ENCODE measurements at regions not wholly inside any gene's neighbourhood (a gene's known extent, or its start where the extent isn't known, plus 50 kb on each side); places are given as distances from the start of the nearest gene placed in this dataset.
"Not testable (repeated sequence)": the region's sequence is repeated elsewhere in the genome, so short reads cannot be mapped to it uniquely, and the experiment has no call there.

DNA sequence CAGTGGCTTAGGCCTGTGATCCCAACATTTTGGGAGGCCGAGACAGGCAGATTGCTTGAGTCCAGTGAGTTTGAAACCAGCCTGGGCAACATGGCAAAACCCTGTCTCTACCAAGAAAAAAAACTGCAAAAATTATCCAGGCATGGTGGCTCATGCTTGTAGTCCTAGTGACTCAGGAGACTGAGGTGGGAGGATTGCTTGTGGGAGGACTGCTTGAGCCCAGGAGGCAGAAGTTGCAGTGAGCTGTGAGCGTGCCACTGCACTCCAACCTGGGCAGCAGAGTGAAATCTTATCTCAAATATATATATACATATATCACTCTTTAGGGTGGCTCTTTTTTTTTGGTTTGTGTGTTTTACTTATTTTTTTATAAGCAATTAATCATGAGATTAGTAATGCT is 83.7 kb upstream of the WDR72 start:
- DNase-seq, result no peak

DNA sequence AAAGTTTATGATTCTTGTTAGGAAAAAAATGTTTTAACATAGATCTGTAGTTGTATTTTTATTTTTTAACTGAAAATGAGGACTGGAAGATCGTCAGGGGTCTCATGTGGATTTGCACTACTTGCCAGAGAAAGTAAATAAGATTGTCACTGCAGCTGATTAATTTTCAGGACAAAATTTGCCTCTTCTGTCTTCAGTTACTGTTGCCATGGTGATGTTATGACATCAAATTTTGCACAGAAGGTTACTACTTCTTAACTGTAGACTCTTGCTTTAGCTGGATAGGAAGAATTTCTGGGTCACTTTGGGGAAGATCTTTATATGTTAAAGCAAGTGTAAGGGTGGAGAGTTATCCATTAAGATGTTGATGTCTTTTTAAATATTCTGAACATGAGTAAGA is 82.2 kb upstream of the WDR72 start:
- DNase-seq, result no peak

- no peak for DNase-seq
These were observed 81.2 kb upstream of the WDR72 start for GRCh38 chr15:53840681-53841080.

GRCh38 chr15:53837263-53837662 is 77.8 kb upstream of the WDR72 start:
- peak; percentile 49 for DNase-seq

- no peak for DNase-seq
These were observed 77.2 kb upstream of the WDR72 start for GRCh38 chr15:53836618-53837017.

GRCh38 chr15:53835309-53835708 is 75.8 kb upstream of the WDR72 start:
- no peak for DNase-seq

DNA sequence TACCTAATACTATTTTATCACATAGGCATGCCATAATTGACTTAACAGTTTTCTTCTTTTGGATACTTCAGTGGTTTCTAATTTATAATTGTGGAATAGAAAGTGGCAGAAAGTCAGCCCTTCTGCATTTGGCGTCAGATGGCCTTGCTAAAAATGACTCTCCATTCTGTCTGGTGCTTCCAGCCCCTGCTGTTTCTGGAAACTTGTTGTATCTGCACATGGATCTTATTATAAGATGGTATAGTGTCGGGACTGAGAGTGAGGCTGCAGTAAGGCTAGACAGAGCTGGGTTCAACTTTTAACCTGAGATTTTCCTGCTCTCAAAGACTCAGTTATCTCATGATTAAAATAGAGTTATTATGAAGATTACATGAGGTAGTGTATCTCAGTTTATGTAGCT is 74.8 kb upstream of the WDR72 start:
- DNase-seq, result no peak

- DNase-seq, result no peak
These were observed 73.7 kb upstream of the WDR72 start for GRCh38 chr15:53833134-53833624.

DNA sequence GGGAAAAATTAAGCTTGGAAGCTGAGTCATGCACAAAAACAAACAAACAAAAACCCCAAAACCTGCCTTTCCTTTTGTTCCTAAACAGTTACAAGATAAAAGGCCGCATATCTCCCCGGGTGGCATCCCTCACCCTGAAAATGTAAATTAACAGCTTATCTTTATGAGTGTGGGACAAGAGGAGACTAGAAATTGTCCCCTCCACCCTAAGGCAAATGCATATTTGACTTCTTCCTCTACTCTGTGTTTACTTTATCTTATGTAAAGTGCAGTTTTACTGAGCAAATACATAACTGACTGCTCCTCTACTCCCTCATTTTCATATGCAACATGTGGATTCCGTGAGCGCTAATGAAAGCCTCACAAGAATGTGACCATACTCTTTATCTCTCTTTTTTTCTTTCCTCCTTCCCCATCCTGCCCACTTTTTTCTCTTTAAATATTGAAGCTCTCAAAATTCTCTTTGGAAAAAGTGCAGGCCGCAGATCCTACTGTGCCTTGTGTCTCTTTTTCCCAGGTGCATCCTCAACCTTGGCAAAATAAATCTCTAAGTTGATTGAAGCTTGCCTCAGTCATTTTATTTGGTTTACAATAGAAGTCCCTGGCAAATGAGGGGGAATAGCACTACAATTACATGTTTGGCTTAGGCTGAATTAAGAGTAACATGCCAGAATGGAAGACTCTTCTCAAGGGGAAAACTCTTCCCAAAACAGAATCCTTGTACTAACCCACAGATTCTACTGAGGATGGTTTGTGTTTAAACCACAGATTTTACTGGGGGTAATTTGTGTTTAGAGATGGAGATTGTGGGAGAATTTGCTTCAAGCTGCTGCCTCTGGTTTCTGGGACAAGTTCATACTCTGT is 72.7 kb upstream of the WDR72 start:
- DNase-seq, result peak; percentile 76

DNA sequence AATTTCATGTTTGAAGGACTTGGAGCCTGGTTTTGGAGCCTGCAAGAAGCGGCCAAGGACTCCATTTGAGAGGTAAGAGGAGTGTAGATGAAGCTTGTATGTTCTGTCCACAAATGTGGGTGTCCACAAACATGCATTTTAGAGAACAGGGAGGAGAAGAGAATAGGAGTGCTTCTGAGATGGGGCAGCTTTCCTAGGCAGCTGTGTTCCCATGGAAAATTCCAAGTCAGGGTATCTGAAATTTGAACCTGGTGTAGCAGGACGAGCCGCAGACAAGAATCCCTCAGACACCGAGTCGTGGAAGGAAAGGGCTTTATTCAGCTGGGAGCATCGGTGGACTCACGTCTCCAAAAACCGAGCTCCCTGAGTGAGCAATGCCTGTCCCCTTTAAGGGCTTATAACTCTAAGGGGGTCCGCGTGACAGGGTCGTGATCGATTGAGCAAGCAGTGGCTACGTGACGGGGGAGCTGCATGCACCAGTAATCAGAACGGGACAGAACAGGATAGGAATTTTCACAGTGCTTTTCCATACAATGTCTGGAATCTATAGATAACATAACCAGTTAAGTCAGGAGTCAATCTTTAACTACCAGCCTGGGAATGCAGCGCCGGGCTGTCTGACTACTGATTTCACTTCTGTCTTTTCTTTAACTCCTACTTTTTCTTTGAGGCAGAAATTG is 71.4 kb upstream of the WDR72 start:
- no peak for DNase-seq

DNA sequence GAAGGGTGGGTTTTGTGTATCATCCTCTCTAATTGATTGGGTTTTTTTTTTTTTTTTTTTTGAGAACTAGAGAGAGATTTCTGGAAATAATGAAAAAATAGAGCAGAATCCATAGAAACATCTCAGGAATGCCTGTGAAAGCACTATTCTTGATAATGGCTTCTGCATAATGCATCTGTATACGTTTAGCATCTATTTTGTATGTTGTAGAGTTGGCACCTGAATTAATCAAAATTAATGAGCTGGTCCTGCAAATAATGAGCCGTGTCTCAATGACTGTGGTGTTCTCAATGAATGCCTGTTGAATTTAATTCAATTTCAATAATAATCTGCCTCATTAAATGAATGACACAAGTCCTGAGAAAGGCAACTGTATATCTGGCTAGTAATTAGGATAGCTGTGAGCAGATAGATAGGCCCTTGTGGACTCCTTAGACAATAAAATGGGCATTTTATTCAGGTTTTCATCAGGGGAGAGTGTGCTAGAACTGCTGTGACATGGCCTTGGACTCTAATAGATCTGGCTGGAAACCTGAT is 70.5 kb upstream of the WDR72 start:
- no peak for DNase-seq

- DNase-seq, result no peak
These were observed 70.0 kb upstream of the WDR72 start for GRCh38 chr15:53829471-53829870.

GRCh38 chr15:53827355-53827754 is 67.9 kb upstream of the WDR72 start:
- no peak for DNase-seq

DNA sequence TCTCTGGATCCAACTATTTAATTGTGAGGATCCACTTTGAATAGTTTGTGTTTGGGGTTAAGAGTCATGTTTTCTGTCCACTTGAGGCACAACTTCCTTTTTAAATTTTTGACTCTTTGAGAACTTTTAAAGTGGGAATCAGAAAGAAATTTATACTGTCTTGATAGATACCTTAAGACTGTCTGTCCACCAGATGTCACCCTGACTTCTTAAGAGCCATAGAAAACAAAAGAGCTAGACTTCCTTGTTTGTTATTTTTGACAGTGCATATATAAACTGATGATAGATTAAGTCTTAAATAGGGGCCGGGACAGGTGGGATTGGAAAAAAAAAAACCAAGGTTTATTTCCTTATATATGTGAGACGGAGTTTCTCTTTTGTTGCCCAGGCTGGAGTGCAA is 52.1 kb upstream of the WDR72 start:
- DNase-seq, result no peak

GRCh38 chr15:53810306-53810705 is 50.8 kb upstream of the WDR72 start:
- DNase-seq, result not testable (repeated sequence)
